ENCODE measurements at regions not wholly inside any gene's neighbourhood (a gene's known extent, or its start where the extent isn't known, plus 50 kb on each side); places are given as distances from the start of the nearest gene placed in this dataset.

- Histone ChIP-seq H4K20me1 (replicated peaks in 1 of 2; ENCODE audit: control insufficient read depth in 1 of 2, insufficient read depth in 2 of 2, low read length in 2 of 2) (no peaks in the 10 kb centered on the region), H3K14ac (ENCODE audit: insufficient read length) (no peak overlapping the region), H2BK15ac (ENCODE audit: low read length) (no peak overlapping the region), H3K4ac (replicated peaks; ENCODE audit: insufficient read length, low read depth, low read length) (no peak overlapping the region), H2BK20ac (ENCODE audit: low read length) (peak overlapping the region; percentile 36; the same call in 1 of the 2 replicates), H3K23me2 (ENCODE audit: low read depth, low read length) (no peaks in the 10 kb centered on the region; the same call in 1 of the 2 replicates), H2AFZ (ENCODE audit: low read length) (no peak overlapping the region), H2AK5ac (ENCODE audit: low read depth, low read length) (no peak overlapping the region), H3K79me1 (ENCODE audit: low read depth, low read length) (no peaks in the 10 kb centered on the region), H3K79me2 (ENCODE audit: control insufficient read depth in 1 of 2, insufficient read depth in 2 of 2, low read length in 2 of 2) (no peaks in the 10 kb centered on the region), H3K4me1 (replicated peaks in 1 of 4; ENCODE audit: control insufficient read depth in 3 of 4, insufficient read depth in 4 of 4, low read length in 3 of 4) (peaks cover 0 to 6% (median 2%) of the 10 kb centered on the region in 4 experiments; a peak in 4 of 7 replicates), H3K9me3 (ENCODE audit: insufficient read depth in 2 of 2, low read depth in 1 of 2, low read length in 1 of 2) (no peaks in the 10 kb centered on the region), H3K27me3 (replicated peaks in 1 of 4; ENCODE audit: control insufficient read depth in 3 of 4, extremely low read depth in 1 of 4, insufficient read depth in 3 of 4, low read length in 3 of 4) (peaks cover 0 to 4% (median 3%) of the 10 kb centered on the region in 4 experiments; a peak in 2 of 7 replicates), H3K18ac (ENCODE audit: extremely low read depth, low read length) (no peak overlapping the region), H2BK12ac (ENCODE audit: low read depth, low read length) (no peak overlapping the region), H4K5ac (ENCODE audit: insufficient read length, low read depth, low read length) (no peak overlapping the region), H3K23ac (ENCODE audit: insufficient read length) (no peak overlapping the region), H3K4me2 (ENCODE audit: insufficient read depth in 1 of 2, low read depth in 2 of 2, low read length in 2 of 2) (no peak overlapping the region), H2BK5ac (ENCODE audit: low read depth, low read length) (no peak overlapping the region), H3K9ac (replicated peaks in 1 of 4; ENCODE audit: extremely low read depth in 1 of 4, low read depth in 3 of 4, low read length in 3 of 4) (no peak overlapping the region), H3K27ac (ENCODE audit: low read depth, low read length) (no peak overlapping the region), H3K56ac (replicated peaks; ENCODE audit: insufficient read length, low read depth, low read length) (no peak overlapping the region), H2BK120ac (replicated peaks; ENCODE audit: low read depth, low read length) (no peak overlapping the region), H4K91ac (replicated peaks; ENCODE audit: insufficient read length, low read length) (no peak overlapping the region), H3K36me3 (ENCODE audit: control insufficient read depth in 2 of 4, insufficient read depth in 4 of 4, low read length in 3 of 4) (no peaks in the 10 kb centered on the region), H3K4me3 (ENCODE audit: extremely low read depth in 1 of 4, insufficient read depth in 2 of 4, low read depth in 3 of 4, low read length in 4 of 4) (no peak overlapping the region), H4K8ac (ENCODE audit: extremely low read depth, insufficient read depth, low read length) (no peak overlapping the region)
- POLR2A ChIA-PET (ENCODE audit: partially characterized antibody): no interaction called here
- CTCF ChIA-PET (ENCODE audit: partially characterized antibody): interaction anchor here (0.6 to 1.0 kb wide), 3 partner anchors 32 to 363 kb away, joined by 3 to 4 read pairs (median 3); no protein-coding TSS in a partner anchor
- 96% methylated on average over 11 of the region's 11 CpGs; no CpG with 5 or more reads in 1 of the 2 experiments for WGBS, 2 experiments (ENCODE audit: extremely low coverage in 1 of 2, insufficient coverage in 1 of 2, insufficient read length in 1 of 2, insufficient replicate concordance in 2 of 2, low coverage in 1 of 2, low lambda C conversion rate in 2 of 2, missing lambda C conversion rate in 1 of 2)
- FAIRE-seq (no peak), DNase-seq (ENCODE audit: low read depth in 1 of 2, low spot score in 2 of 2) (no peak)
- TF ChIP-seq SP1 (IDR thresholded peaks at IDR 0.05; ENCODE audit: low read depth, low read length): no peak
- TF ChIP-seq TCF12 (IDR thresholded peaks at IDR 0.05; ENCODE audit: low read depth, low read length): no peak
- TF ChIP-seq RFX5 (IDR thresholded peaks at IDR 0.05; ENCODE audit: borderline replicate concordance, low read depth, low read length): no peak
- TF ChIP-seq SRF (IDR thresholded peaks at IDR 0.05; ENCODE audit: low read depth, low read length): no peak
- TF ChIP-seq E2F6 (IDR thresholded peaks at IDR 0.05): no peak
- TF ChIP-seq ZNF274 (IDR thresholded peaks at IDR 0.05; ENCODE audit: borderline replicate concordance, extremely low read depth, low read length): no peak
- no peak for TF ChIP-seq POU5F1 (IDR thresholded peaks at IDR 0.05; ENCODE audit: low read depth, low read length)
- TF ChIP-seq EP300 (IDR thresholded peaks at IDR 0.05; ENCODE audit: borderline replicate concordance in 1 of 2, low read depth in 2 of 2, low read length in 2 of 2): no peak
- TF ChIP-seq JUND (IDR thresholded peaks at IDR 0.05; ENCODE audit: low read length): no peak
- no peak for TF ChIP-seq CHD2 (IDR thresholded peaks at IDR 0.05; ENCODE audit: low read length)
- no peak for TF ChIP-seq NRF1 (IDR thresholded peaks at IDR 0.05; ENCODE audit: low read depth, low read length)
- no peak for TF ChIP-seq CTCF (IDR thresholded peaks at IDR 0.05; ENCODE audit: control extremely low read depth in 1 of 3, insufficient read depth in 1 of 3, low read depth in 1 of 3, low read length in 3 of 3)
Observed at GRCh38 chr5:133788121-133788520, 175.8 kb upstream of the FSTL4 start.
